ENCODE measurements at regions not wholly inside any gene's neighbourhood (a gene's known extent, or its start where the extent isn't known, plus 50 kb on each side); places are given as distances from the start of the nearest gene placed in this dataset.
A peak's percentile ranks its signal among the peaks of the same experiment; 100 is the strongest.

DNA sequence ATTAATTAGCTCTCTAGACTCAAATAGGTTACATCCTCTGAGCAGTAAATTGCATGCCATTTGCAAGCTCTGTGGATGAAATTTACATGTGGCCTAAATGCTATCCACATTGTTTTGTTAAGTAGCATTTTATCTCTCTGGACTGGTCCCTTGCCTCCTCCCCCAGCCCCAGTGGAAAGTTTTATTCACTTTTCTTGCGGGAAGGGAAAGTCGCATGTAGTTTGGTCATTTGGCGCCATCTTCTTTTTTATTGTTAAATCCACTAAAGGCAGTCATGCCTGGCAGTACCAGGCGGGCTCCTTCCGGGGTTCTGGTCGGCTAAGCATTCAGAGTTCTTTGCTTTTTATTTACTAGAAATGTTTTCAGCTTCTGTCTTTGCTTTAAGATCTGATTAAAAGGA lies 188.7 kb downstream of the TM9SF2 start:
- Mint-ChIP-seq H3K27ac (ENCODE audit: unreplicated experiment) (no peak overlapping the region), H3K4me1 (ENCODE audit: low read depth, unreplicated experiment) (peaks cover 48% of the 10 kb centered on the region), H3K27me3 (ENCODE audit: unreplicated experiment) (peaks cover 6% of the 10 kb centered on the region), H3K4me3 (ENCODE audit: unreplicated experiment) (no peak overlapping the region), H3K9me3 (ENCODE audit: unreplicated experiment) (no peaks in the 10 kb centered on the region), H3K36me3 (ENCODE audit: unreplicated experiment) (no peaks in the 10 kb centered on the region)
- TF ChIP-seq, protein P1, sequence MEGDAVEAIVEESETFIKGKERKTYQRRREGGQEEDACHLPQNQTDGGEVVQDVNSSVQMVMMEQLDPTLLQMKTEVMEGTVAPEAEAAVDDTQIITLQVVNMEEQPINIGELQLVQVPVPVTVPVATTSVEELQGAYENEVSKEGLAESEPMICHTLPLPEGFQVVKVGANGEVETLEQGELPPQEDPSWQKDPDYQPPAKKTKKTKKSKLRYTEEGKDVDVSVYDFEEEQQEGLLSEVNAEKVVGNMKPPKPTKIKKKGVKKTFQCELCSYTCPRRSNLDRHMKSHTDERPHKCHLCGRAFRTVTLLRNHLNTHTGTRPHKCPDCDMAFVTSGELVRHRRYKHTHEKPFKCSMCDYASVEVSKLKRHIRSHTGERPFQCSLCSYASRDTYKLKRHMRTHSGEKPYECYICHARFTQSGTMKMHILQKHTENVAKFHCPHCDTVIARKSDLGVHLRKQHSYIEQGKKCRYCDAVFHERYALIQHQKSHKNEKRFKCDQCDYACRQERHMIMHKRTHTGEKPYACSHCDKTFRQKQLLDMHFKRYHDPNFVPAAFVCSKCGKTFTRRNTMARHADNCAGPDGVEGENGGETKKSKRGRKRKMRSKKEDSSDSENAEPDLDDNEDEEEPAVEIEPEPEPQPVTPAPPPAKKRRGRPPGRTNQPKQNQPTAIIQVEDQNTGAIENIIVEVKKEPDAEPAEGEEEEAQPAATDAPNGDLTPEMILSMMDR (IDR thresholded peaks at IDR 0.05; ENCODE audit: partially characterized antibody, unreplicated experiment): no peak
- no peak for DNase-seq

DNA sequence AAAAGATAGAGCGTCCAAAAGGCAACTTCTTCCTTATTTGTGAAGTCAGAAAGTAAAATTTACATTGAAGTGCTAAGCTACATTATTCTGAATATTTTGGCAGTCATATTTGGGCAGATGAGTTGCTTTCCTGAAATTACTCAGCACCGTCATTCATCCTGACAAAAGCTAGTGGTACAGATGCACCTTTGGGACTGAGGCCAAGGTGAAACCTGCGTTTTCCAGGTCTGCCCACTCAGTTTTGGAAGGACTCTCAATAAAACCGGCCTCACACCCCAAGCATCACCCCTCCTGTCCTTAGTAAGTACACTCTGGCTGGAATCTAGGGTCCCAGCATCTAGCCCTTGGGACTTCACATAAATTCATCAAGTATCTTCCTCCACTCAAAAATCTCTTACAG lies 187.5 kb downstream of the TM9SF2 start:
- H3K4me1 Mint-ChIP-seq (ENCODE audit: low read depth, unreplicated experiment): peaks cover 39% of the 10 kb centered on the region
- TF ChIP-seq, protein P1 (IDR thresholded peaks at IDR 0.05; ENCODE audit: partially characterized antibody, unreplicated experiment): no peak
- peaks cover 3% of the 10 kb centered on the region for H3K27me3 Mint-ChIP-seq (ENCODE audit: unreplicated experiment)
- no peak overlapping the region for H3K27ac Mint-ChIP-seq (ENCODE audit: unreplicated experiment)
- H3K4me3 Mint-ChIP-seq (ENCODE audit: unreplicated experiment): no peak overlapping the region
- H3K36me3 Mint-ChIP-seq (ENCODE audit: unreplicated experiment): no peaks in the 10 kb centered on the region
- H3K9me3 Mint-ChIP-seq (ENCODE audit: unreplicated experiment): no peaks in the 10 kb centered on the region
- no peak for DNase-seq

DNA sequence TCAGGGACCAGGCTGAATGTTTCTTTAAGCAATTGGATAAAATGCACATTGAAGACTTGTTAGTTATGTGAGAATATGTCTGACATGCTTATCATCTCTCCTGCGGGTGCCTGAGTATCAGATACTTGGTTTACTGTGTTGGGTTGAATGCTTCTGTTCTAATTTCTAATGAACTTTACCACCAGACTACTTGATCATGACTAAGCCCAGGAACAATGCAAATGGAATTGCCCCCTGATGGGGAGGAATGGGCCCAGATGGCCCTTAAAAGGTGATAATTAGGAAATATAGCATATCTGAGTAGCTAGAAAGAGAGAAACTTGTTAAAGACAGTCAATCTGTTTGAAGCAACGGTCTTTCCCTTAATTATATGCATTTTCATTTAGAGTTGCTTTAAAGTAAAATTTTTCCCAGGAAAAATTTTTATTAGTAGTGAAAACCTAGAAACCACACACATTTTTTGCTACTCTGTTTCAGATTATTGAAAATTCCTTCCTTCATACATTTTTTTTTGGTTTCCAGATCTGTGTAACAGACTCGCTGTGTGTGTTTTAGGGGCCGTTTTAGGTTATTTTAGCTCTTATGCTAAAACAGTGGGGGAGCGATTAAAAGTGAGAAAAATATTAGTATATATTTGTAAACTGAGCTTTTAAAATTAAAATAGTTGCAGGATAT lies 186.6 kb downstream of the TM9SF2 start:
- Mint-ChIP-seq H3K4me3 (ENCODE audit: unreplicated experiment) (no peak overlapping the region), H3K9me3 (ENCODE audit: unreplicated experiment) (no peaks in the 10 kb centered on the region), H3K36me3 (ENCODE audit: unreplicated experiment) (no peaks in the 10 kb centered on the region), H3K4me1 (ENCODE audit: low read depth, unreplicated experiment) (peaks cover 31% of the 10 kb centered on the region), H3K27ac (ENCODE audit: unreplicated experiment) (no peak overlapping the region), H3K27me3 (ENCODE audit: unreplicated experiment) (peaks cover 3% of the 10 kb centered on the region)
- no peak for DNase-seq
- TF ChIP-seq, protein P1 (IDR thresholded peaks at IDR 0.05; ENCODE audit: partially characterized antibody, unreplicated experiment): no peak

DNA sequence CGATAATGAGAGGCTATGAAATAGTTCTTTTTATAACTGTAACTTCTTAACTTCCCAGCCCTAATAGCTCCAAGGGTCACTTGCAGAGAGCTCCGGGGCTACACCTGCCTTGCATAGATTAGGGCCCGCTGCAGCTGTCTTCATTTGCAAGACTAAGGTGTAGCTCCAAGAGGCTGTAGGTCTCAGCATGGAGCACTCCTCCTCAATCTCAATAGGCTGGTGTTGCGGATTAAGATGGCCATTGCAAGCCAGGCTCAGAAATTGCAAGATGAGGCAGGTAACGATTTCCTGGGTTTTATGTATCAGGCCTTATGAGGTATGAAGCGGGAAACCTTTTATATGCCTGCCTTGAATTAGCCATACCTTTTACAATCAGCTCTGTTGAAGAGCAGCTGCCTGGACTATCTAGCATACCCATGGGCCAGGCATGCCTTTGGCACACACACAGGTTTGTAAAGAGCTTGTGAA lies 185.7 kb downstream of the TM9SF2 start:
- no peak overlapping the region for H3K27ac Mint-ChIP-seq (ENCODE audit: unreplicated experiment)

DNA sequence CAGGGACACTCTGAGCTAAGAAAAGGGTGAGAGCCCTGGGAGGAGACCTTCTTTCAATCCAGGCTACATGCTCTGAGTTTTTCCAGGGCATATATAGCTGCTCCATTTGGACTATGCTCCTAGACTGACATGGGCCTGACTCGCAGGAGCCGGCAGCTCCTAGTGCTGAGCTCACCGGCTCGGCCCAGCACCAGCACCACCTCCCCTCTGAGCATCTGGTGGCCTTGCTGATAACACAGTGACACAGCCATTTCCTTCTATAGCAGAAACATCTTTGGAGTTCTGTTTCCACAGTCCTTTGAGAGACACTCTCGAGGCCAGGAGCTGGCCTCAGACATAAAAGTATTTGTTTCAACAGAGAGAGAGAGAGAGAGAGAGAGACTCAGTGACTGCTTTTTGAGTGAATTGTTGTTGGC lies 184.9 kb downstream of the TM9SF2 start:
- DNase-seq: no peak
- Mint-ChIP-seq H3K9me3 (ENCODE audit: unreplicated experiment) (no peaks in the 10 kb centered on the region), H3K27ac (ENCODE audit: unreplicated experiment) (peak overlapping the region; percentile 30), H3K36me3 (ENCODE audit: unreplicated experiment) (no peaks in the 10 kb centered on the region), H3K4me1 (ENCODE audit: low read depth, unreplicated experiment) (peaks cover 29% of the 10 kb centered on the region), H3K27me3 (ENCODE audit: unreplicated experiment) (peaks cover 3% of the 10 kb centered on the region), H3K4me3 (ENCODE audit: unreplicated experiment) (no peak overlapping the region)
- TF ChIP-seq, protein P1 (IDR thresholded peaks at IDR 0.05; ENCODE audit: partially characterized antibody, unreplicated experiment): no peak

More for the DNA sequence above, 185.7 kb downstream of the TM9SF2 start:
- Mint-ChIP-seq H3K9me3 (ENCODE audit: unreplicated experiment) (no peaks in the 10 kb centered on the region), H3K36me3 (ENCODE audit: unreplicated experiment) (no peaks in the 10 kb centered on the region), H3K4me1 (ENCODE audit: low read depth, unreplicated experiment) (peaks cover 31% of the 10 kb centered on the region), H3K4me3 (ENCODE audit: unreplicated experiment) (no peak overlapping the region), H3K27me3 (ENCODE audit: unreplicated experiment) (peaks cover 3% of the 10 kb centered on the region)
- TF ChIP-seq, protein P1 (IDR thresholded peaks at IDR 0.05; ENCODE audit: partially characterized antibody, unreplicated experiment): no peak
- no peak for DNase-seq
